ENCODE measurements at regions not wholly inside any gene's neighbourhood (a gene's known extent, or its start where the extent isn't known, plus 50 kb on each side); places are given as distances from the start of the nearest gene placed in this dataset.
"Not testable (repeated sequence)": the region's sequence is repeated elsewhere in the genome, so short reads cannot be mapped to it uniquely, and the experiment has no call there.

DNA sequence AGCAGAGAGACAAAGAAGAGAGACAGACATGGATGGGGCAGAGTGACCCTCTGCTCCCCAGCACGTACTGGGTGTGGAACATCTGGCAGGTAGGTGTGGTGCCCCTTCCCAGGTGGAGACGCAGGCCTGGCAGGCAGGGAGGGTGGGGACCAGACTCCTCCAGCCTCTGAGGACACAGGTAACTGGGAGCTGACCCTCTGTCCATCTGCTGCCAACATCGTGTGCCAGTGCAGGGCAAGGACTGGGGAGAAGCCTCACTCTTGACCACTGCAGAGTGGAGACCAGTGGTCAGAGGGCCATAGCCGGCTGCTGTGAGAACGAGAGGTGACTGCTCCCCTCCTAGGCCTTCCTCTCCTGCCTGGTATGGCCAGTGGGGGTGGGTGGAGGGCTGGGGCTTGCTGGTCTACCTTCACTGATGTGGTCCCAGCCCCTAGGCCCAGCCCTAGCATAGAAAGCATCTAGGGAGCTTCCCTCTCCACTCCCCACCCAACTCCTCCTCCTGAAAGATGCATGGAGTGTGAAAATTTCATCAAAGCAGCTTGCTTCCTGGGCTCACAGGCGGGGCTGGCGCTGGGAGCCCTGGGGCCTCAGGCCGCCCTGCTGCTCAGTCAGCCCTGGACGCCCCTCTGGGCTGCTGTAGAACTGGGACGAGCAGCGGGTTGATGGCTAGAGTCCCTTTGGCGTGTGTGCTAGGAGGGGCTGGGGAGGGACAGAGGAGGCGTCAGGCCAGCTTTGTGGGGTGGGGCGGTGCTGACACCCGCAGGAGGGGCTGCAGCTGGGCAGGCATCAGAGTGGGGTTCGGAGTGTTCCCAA, 90.3 kb downstream of the PLXNA1 start:
- DNase-seq = no peak

DNA sequence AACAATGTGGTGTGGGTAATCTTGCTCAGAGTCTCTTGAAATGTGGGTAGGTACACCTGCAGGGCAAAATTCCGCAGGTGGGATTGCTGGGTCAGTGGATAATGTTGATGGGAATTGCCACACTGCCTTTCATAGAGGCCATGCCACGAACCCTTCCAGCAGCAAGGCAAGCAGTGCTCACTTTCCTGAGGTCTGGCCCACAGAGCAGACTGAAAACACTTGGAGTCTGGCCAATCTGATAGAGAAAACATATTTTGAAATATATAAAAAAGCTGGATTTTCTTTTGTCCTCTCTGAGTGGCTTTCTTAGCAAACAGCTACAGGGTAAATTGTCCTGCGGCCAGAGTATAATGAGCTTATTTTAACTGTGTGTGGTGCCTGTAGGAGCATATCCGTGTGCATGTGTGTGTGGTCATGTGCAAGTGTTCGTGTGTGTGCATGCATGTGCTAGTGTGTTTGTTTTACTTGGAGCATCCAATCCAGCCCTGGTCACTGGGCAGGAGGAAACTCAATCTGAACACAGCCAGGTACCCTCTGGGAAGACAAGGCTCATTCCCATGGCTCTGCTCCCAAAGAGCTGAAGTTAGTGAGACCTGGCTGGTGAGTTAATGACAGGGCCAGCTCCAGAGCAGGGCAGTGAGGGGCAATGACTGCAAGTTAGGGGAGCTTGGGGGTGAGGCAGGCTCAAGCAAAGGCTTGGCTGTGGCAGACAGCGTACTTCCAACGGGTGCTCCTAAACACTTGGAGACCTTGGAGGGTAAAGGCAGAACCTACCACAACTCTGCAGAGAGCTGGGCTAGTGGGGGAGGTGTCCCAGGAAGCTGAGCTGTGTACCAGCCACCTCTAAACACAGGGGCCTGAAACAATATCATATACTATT, 91.3 kb downstream of the PLXNA1 start:
- no peak for DNase-seq

DNA sequence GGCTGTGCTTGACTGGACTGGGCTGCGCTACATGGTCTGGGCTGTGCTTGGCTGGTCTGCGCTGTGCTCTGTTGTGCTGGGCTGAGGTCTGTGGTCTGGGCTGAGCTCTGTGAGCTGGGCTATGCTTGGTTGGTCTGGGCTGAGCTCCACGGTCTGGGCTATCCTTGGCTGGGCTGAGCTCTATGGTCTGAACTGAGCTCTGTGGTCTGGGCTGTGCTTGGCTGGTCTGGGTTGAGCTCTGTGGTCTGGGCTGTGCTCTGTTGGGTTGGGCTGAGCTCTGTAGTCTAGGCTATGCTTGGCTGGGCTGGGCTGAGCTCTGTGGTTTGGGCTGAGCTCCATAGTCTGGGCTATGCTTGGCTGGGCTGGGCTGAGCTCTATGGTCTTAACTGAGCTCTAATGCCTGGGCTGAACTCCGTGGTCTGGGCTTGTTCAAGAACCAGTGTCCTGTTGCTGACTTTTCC, 92.0 kb downstream of the PLXNA1 start:
- DNase-seq = peak; percentile 76

DNA sequence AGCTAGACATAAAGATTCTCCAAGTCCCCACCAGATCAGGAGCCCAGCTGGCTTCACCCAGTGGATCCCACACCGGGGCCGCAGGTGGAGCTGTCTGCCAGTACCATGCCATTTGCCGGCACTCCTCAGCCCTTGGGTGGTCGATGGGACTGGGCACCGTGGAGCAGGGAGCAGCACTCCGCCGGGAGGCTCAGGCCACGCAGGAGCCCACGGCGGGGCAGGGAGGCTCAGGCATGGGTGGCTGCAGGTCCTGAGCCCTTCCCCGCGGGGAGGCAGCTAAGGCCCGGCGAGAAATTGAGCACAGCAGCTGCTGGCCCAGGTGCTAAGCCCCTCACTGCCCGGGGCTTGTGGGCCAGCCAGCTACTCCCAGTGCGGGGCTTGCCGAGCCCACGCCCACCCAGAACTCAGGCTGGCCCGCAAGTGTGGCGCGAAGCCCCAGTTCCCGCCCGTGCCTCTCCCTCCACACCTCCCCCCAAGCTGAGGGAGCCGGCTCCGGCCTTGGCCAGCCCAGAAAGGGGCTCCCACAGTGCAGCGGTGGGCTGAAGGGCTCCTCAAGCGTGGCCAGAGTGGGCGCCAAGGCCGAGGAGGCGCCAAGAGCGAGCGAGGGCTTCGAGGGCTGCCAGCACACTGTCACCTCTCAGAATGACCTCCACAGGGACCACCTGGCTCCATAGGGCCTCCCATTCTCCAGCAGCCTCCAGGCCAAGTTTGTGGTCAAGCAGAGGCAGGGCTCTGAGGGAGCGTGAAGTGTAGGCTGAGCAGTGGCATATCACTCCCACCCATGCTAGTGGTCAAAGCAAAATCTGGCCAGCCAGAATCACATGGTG, 93.5 kb downstream of the PLXNA1 start:
- DNase-seq = not testable (repeated sequence)

DNA sequence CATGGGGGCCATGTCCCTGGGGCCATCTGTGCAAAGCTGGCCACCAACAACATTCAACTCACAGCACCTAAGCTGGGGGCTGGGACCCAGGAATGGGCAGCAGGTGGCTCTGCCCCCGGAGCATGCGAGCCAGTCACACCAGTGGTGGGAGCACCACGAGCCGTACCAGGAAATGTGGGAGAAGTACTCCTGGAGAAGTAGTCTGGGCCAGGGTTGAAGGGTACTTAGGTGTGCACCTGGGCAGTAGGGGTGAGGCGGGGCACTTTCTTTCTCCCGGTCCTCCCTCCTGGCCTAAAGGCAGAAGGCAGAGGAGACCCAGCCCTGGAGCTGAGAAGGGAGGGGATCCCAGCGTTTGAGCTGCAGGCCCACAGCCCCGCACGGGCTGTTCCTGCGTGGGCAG, 94.2 kb downstream of the PLXNA1 start:
- DNase-seq = no peak

DNA sequence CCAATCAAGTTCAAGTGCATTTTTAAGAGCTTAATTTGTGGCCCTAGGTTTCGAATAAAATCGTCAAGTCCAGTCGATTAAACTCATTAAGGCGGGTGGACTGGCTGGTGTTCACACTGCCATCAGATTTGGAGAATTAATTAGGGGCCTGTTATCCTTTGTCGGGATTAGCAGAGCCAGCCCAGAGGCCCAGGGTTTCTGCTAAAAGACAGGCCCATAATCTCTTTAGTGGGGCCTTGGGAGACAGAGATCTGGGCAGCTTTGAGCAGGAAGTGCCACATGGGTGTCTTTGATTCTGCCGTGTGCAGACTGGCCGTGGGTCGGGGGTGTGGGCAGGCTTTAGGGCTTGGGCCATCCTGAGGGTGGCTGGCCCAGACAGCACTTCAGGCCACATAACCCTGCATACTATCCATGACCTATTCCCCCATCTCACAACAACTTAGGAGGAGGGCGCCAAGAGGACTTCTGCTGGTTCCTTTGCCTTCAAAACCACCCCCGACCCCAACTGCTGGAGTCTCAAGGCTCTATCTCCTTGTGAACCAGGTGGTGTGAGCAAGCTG, 94.7 kb downstream of the PLXNA1 start:
- DNase-seq = peak; percentile 99

DNA sequence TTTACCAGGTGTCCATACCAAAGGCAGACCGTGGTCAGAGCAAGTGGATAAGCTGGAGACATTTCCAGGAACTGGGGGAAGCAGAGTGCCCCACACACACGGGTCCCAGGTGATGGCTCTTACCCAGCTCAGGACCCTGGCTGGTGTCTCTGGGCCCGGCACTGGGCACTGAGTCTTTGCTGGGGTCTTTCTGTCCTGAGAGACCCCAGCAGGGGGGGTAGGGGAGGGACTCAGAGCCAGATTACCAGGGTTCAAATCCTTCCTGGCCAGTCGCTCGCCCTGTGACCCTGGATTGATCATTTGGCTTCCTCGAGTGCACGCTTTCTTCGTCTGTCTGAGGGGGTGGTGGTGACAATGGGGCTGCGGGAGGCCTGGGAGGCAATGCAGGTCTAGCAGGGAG, 95.7 kb downstream of the PLXNA1 start:
- DNase-seq = no peak

DNA sequence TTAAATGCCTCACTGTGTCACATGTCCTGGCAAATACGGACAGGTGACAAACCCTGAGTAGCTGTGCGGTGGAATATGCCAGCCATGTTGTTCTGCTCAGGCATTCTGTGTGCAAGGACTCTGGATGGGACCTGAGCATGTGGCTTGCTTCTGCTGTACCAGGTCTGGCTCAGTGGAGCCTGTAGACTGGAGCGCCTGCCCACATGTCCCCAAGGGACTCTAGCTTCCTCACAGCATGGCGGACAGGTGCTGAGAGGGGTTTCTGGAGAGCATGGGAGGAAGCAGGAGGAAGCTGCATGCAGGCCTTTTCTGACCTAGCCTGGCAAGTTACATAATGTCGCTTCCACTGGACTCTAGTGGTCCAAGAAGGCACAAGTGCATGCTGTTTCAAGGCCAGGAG, 96.3 kb downstream of the PLXNA1 start:
- no peak for DNase-seq

DNA sequence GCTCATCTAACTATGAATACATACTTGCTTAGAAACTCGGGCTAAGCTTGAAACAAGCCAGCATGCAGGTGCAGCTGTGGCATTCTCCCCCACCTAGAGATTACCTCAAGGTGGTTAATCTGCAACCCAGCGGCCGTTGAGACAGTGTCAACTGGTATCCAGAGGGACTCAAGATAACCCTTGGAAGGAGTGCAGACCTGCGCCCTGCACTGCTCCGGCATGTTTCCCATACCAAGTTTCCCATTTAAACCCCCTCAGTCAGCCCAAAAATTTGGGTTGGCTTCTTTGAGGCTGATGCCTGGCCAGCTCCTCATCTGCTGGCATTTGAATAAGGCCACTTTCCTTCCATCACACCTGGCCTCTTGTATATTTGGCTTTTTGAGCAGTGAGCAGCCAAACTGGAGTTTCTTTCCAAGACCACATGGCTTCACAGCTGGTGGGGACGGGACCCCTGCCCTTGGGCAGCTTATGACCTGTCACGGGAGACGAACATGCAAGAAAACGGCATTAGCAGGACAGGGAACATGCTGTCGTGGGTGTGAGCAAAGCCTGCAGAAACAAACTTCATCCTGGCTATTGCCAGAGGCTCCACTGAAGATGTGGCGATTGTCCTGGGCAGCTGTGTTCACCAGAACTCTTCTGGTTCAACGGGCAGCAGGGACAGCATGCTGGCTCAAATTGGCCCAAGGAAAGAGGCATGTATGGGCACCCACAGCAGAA, 98.2 kb downstream of the PLXNA1 start:
- DNase-seq = no peak

DNA sequence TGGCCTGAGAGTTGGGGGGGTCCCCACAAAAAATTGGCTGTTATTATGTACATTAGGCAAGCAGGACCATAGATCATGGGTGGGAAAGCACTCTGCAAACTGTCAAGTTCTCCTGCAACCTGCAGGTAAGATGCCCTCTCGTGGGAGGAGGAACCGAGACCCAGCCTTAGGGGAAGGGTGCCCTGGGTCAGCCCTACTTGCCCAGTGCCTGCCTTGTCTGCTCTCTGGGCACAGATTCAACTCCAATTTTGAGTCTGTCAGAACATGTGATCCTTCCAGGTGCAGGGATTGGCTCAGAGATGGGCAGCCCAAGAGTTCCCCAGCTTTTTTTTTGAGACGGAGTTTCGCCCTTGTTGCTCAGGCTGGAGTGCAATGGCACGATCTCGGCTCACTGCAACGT, 99.2 kb downstream of the PLXNA1 start:
- no peak for DNase-seq

DNA sequence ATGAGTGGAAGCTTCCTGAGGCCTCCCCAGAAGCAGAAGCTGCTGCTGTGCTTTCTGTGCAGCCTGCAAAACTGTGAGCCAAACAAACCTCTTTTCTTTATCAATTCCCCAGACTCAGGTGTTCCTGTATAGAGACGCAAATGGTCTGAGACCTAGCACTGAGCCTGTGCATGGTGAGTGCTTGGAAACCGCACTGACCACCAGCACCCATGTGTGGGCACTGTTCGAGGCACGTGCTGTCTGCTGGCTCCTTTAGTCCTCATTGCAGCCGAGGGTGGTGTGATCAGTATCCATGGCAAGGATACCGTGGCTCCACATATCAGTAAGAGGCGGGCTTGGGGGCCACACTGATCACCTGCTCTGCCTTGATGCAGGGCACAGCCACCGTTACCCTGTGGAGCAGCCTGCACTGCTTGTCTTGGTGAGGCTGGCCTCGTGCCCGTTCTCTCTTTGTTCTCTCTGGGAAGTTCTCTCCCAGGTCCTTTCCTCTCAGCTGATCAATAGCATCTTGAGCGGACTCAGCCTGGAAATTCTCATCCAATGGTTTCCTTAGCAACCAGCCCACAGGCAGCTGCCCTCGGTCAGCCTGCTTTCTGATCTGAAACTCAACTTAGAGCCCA, 101.0 kb downstream of the PLXNA1 start:
- DNase-seq = peak; percentile 23

DNA sequence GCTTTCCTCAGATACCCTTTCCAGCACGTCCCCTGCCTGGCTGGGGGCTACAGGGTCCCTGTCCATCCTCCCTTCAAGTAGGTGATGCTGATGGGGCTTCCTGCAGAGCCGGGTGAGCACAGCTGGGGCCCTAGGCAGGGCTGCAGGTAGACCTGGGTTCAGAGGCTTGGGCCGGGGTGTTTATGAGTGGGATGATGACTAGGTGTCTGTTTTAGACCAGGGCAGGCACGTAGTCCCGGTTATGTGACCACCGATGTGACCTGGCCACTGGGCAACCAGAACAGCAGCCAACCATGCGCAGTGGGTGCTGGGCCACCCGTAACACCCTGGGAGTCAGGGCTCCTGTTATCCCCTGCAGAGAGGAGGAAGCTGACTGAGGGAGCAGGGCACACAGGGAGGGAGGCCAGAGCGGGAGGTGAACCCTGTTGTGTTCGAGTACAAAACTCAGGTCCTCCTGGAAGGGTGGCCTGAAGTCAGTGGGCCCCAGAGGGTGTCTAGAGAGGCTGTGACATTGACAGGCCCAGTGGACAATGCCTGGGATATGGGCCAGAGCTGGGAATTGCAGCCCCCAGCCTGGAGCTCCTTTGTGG, 101.6 kb downstream of the PLXNA1 start:
- no peak for DNase-seq

DNA sequence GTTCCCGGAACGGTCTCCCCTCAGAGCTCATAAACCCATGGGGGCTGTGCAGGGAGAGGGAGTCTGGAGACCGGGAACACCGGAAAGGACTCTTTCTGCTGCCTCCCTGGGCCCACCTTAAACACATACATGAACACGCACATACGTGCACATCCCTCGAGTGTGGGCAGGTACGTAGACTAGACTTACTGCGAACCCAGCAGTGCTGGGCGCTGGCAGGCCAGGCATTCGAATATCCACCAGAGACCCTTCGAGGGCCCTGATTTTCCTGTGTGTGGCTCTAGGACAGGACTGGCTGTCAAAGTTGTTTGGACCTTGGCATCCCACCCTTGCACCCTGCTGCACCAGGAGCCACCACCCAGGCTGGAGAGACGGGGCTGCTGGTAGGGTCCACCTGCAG, 102.7 kb downstream of the PLXNA1 start:
- no peak for DNase-seq

DNA sequence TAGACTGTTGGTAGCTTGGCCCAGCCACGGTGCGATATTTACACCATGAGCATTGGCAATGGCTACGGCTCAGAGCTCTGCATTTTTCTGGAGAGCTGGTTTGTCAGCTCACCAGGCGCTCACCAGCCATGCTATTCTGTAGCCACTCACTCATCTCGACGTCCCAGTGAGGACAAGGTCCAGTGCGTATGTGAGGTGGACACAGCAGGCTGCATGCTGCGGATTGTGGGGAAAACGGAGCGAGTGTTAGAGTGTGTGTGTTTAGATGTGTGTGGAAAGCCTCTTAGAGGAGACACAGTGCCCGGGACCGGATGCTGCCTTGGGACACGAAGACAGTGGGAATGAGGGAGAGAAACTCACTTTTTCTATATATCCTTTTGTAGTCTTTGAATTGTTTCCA, 103.7 kb downstream of the PLXNA1 start:
- DNase-seq = not testable (repeated sequence)

DNA sequence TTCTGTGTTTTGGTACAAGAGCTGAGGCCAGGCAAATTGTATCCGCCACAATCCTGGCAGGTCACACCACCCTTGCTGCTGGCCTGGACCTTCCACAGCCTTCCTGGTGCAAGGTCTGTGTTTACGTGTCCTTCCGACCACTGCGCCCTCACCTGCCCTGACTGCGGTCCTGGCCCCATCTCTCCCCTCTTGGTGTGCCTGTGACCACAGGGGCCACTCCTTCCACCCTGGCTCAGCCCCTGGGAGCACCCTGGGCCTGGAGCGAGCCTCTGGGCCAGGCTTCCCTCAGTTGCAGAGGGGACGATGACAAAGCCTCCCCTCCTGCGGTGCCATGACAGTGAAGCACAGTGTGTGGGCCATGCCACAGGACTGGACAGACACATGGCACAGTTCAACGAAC, 104.5 kb downstream of the PLXNA1 start:
- no peak for DNase-seq

DNA sequence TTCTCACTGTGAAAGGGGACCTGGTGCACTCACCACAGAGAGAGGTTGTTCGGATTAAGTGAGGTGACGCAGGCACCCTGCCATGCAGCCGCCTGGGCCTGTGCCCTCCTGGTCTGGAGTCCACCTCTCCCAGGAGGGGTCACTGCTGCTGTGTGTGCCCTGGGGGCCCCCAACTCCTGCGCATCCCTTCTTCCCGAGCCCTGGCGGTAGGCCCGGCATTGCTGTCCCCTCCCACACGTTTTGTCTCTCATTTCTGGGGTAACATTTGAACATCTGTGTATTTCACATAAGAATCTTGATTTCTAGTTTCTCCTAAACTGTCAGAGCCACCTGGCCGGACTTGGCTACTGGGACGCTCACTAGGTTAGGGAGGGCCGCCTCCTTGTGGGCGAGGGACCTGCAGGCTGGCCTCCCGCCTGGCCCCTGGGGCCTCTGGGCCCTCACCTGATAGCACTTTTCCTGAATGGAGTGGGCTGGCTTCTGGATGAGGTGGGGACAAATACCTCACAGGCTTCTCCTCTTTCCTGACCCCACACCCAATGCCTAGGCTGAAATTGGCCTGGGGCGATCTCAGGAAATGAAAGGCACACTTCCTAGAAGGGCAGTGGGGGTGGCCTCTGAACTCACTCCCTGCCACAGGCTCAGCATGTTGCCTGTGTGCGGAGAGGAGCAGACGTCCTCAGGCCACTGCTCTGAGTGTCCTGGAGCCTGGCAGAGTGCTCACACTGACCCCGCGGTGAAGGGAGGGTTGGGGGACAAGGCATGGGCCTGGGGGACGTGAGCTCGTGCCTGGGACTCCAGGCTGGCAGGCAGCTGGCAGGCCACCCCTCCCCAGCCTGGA, 104.2 kb upstream of the PRR23E start:
- DNase-seq = no peak

DNA sequence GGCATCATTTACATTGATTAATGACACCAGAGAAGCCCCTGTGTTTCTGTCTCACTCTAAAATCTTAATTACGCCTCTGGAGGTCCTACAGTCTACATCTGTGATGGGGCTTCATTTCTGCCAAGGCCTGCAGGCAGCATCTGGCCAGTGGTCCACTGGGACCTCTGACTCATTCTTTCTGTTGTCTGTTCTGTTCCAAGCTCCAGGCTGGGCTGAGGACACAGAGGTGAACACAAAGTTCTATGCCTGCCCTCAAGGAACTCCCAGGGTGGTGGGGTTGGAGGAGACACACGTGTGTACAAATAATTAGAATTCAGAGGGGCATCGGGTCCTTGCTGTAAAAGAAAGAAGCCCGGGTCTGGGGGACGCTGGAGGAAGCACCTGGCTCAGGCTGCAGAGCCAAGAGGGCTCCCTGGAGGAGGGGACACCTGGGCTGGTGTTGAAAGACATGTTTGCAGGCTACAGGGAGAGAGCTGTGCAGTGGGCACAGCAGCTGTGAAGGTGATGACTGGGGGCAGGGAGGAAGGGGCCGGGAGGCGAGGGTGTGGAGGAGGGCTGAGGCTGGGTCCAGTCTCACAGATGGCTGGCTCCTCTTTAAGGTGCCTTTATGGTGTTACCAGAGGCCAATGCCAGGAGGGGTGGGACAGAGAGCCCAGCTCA, 103.3 kb upstream of the PRR23E start:
- DNase-seq = peak; percentile 37

DNA sequence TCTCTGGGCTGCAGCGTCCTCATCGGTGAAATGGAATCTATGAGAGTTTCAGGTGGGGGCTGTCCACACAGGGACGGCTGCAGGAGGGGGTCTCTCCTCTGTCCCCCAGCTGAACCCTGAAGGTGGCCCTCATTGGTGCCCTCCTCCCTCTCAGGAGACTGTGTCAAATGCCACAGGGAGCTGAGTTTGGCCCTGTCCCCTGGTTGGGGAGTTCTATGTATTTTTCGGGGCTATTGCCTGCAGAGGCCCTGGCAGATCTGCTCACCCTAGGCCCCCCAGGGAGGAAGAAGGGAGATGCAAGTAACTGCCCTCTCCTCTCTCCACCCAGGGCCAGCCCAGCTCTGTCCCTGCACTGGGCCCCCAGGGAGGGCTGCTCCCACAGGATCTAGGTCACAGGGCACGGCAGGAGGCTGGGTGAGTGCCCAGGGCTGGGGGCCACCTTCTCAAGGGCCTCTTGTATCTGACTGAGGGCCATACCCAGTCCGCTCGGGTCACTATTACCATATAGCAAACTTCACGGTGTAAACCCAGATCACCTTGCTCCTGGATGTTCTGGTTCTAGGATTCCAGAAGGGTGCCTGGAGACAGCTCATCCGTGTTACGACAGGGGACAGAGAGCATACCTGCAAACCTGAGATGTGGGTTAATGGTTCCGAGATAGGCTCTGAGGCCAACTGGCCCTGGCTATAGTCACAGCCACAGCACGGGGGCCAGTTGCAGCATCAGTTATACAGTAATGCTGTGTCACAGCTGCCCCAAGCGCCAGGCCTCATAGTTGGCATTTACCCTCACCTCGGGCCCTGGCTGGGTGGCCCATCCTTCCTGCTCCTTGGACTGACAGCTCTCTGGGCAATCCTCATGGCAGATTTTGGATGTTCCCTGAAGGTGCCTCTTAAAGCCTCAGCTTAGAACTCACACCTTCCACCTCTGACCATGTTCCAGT, 102.4 kb upstream of the PRR23E start:
- no peak for DNase-seq

DNA sequence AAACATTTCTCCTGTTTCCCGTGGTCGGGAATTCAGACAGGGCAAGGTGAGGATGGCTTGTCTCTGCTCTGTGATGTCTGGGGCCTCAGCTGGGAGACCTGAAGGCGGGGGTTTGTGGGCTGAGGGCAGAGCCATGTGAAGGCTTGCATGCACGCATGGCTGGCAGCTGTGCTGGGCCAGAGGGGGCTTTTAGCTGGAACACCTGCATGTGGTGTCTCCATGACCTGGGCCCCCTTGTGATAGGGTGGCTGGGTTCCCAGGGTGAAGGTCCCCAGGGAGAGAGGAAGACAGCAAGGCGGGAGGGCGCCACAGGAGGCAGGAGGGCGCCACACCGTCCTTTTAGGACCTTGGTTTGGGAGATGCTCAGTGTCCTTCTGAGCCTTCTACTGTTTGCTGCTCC, 101.6 kb upstream of the PRR23E start:
- DNase-seq = no peak
